ENCODE measurements at regions not wholly inside any gene's neighbourhood (a gene's known extent, or its start where the extent isn't known, plus 50 kb on each side); places are given as distances from the start of the nearest gene placed in this dataset.

DNA sequence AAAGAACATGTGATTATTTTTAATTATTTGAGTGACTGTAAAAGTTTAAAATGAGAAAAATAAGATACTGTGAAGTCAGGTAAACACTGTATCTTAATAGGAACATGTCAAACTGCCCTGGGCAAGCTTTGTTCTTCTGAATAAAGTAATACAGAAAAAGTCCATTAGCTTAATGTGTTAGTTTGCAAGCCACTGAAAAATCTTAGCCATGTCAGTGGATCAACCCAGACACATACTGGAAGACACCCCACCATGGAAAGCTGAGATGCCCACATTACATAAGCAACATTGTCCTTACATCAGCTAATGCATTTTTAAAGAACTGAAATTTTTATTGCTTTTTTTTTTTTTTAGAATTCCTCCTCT is 155.2 kb downstream of the BBOX1 start:
- Histone ChIP-seq H3K4me3 (ENCODE audit: low read depth in 2 of 2, low read length in 1 of 2) (no peak overlapping the region), H3K9ac (peak overlapping the region; percentile 18; the same call in 1 of the 2 replicates), H3K27me3 (ENCODE audit: insufficient read depth) (no peaks in the 10 kb centered on the region), H3K79me2 (ENCODE audit: insufficient read depth) (no peaks in the 10 kb centered on the region), H3K27ac (ENCODE audit: low read depth in 2 of 2, low read length in 1 of 2) (peak overlapping the region in 1 of 2 experiments; percentile 66; a peak in 2 of 4 replicates), H3K36me3 (replicated peaks in 1 of 2; ENCODE audit: control insufficient read depth in 1 of 2, insufficient read depth in 2 of 2, low read length in 1 of 2) (no peaks in the 10 kb centered on the region), H4K20me1 (ENCODE audit: insufficient read depth) (no peaks in the 10 kb centered on the region), H3K4me1 (ENCODE audit: control insufficient read depth in 1 of 2, insufficient read depth in 2 of 2, low read depth in 1 of 2, low read length in 1 of 2) (peaks cover 21 to 28% of the 10 kb centered on the region in 2 experiments; a peak in 3 of 4 replicates), H3F3A (replicated peaks; ENCODE audit: insufficient read depth) (peaks cover 3% of the 10 kb centered on the region), H3K9me3 (no peaks in the 10 kb centered on the region), H3K9me2 (no peaks in the 10 kb centered on the region), H2AFZ (ENCODE audit: low read depth) (no peak overlapping the region), H3K4me2 (peak overlapping the region; percentile 16; the same call in 1 of the 2 replicates)
- DNase-seq: no peak
- ChIA-PET CTCF (interaction anchor here (0.8 to 7.5 kb wide), 5 partner anchors 12 to 290 kb away, joined by 3 to 35 read pairs (median 3); no protein-coding TSS in a partner anchor), POLR2A (no interaction called here)
- TF ChIP-seq TEAD4 (IDR thresholded peaks at IDR 0.05; ENCODE audit: borderline replicate concordance, insufficient read depth) (no peak), RAD21 (IDR thresholded peaks at IDR 0.05; ENCODE audit: low read length) (no peak), CTCF (IDR thresholded peaks at IDR 0.05) (no peak), GATA2 (CRISPR knock-in tag; IDR thresholded peaks at IDR 0.05) (no peak), NRF1 (IDR thresholded peaks at IDR 0.05; ENCODE audit: low read depth, low read length) (no peak), TAF1 (IDR thresholded peaks at IDR 0.05; ENCODE audit: borderline replicate concordance, low read depth, low read length) (no peak), YY1 (IDR thresholded peaks at IDR 0.05; ENCODE audit: low read depth) (no peak), ELF1 (IDR thresholded peaks at IDR 0.05) (no peak), EP300 (IDR thresholded peaks at IDR 0.05; ENCODE audit: borderline replicate concordance in 1 of 2, low read depth in 1 of 2, low read length in 1 of 2) (no peak), JUND (IDR thresholded peaks at IDR 0.05) (no peak), SIN3A (IDR thresholded peaks at IDR 0.05; ENCODE audit: borderline replicate concordance, low read depth, low read length) (no peak), FOXJ3 (CRISPR knock-in tag; IDR thresholded peaks at IDR 0.05) (no peak), MEF2A (IDR thresholded peaks at IDR 0.05; ENCODE audit: borderline replicate concordance, low read depth) (no peak), FOSL2 (IDR thresholded peaks at IDR 0.05; ENCODE audit: borderline replicate concordance, low read depth) (no peak), SMC3 (IDR thresholded peaks at IDR 0.05; ENCODE audit: low read depth, low read length) (no peak)
- TF ChIP-seq, protein P1, sequence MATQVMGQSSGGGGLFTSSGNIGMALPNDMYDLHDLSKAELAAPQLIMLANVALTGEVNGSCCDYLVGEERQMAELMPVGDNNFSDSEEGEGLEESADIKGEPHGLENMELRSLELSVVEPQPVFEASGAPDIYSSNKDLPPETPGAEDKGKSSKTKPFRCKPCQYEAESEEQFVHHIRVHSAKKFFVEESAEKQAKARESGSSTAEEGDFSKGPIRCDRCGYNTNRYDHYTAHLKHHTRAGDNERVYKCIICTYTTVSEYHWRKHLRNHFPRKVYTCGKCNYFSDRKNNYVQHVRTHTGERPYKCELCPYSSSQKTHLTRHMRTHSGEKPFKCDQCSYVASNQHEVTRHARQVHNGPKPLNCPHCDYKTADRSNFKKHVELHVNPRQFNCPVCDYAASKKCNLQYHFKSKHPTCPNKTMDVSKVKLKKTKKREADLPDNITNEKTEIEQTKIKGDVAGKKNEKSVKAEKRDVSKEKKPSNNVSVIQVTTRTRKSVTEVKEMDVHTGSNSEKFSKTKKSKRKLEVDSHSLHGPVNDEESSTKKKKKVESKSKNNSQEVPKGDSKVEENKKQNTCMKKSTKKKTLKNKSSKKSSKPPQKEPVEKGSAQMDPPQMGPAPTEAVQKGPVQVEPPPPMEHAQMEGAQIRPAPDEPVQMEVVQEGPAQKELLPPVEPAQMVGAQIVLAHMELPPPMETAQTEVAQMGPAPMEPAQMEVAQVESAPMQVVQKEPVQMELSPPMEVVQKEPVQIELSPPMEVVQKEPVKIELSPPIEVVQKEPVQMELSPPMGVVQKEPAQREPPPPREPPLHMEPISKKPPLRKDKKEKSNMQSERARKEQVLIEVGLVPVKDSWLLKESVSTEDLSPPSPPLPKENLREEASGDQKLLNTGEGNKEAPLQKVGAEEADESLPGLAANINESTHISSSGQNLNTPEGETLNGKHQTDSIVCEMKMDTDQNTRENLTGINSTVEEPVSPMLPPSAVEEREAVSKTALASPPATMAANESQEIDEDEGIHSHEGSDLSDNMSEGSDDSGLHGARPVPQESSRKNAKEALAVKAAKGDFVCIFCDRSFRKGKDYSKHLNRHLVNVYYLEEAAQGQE (IDR thresholded peaks at IDR 0.05; ENCODE audit: low read depth, low read length): no peak
- TF ChIP-seq, protein P2, sequence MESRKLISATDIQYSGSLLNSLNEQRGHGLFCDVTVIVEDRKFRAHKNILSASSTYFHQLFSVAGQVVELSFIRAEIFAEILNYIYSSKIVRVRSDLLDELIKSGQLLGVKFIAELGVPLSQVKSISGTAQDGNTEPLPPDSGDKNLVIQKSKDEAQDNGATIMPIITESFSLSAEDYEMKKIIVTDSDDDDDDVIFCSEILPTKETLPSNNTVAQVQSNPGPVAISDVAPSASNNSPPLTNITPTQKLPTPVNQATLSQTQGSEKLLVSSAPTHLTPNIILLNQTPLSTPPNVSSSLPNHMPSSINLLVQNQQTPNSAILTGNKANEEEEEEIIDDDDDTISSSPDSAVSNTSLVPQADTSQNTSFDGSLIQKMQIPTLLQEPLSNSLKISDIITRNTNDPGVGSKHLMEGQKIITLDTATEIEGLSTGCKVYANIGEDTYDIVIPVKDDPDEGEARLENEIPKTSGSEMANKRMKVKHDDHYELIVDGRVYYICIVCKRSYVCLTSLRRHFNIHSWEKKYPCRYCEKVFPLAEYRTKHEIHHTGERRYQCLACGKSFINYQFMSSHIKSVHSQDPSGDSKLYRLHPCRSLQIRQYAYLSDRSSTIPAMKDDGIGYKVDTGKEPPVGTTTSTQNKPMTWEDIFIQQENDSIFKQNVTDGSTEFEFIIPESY (IDR thresholded peaks at IDR 0.05; ENCODE audit: borderline replicate concordance, low read depth): no peak
- TF ChIP-seq, protein P3, sequence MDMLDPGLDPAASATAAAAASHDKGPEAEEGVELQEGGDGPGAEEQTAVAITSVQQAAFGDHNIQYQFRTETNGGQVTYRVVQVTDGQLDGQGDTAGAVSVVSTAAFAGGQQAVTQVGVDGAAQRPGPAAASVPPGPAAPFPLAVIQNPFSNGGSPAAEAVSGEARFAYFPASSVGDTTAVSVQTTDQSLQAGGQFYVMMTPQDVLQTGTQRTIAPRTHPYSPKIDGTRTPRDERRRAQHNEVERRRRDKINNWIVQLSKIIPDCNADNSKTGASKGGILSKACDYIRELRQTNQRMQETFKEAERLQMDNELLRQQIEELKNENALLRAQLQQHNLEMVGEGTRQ (IDR thresholded peaks at IDR 0.05; ENCODE audit: borderline replicate concordance, low read depth, low read length): no peak
- TF ChIP-seq, protein P4, sequence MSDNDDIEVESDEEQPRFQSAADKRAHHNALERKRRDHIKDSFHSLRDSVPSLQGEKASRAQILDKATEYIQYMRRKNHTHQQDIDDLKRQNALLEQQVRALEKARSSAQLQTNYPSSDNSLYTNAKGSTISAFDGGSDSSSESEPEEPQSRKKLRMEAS (IDR thresholded peaks at IDR 0.05; ENCODE audit: low read depth): no peak

Measured in SK-N-SH (cell line).